GM18861 (cell line): ENCODE measurements at regions not wholly inside any gene's neighbourhood (a gene's known extent, or its start where the extent isn't known, plus 50 kb on each side); places are given as distances from the start of the nearest gene placed in this dataset.

ENCODE experiments used
- ATAC-seq: cut with Tn5 transposase; IDR thresholded peaks from one replicate; pipeline ENCODE4 v1.9.1; 2021; ENCODE audit not compliant: unreplicated experiment

- no peak for ATAC-seq
These were observed 197.8 kb downstream of the FSCB start for GRCh38 chr14:44309331-44309730.

- ATAC-seq = no peak
These were observed 206.2 kb downstream of the FSCB start for GRCh38 chr14:44300916-44301315.

DNA sequence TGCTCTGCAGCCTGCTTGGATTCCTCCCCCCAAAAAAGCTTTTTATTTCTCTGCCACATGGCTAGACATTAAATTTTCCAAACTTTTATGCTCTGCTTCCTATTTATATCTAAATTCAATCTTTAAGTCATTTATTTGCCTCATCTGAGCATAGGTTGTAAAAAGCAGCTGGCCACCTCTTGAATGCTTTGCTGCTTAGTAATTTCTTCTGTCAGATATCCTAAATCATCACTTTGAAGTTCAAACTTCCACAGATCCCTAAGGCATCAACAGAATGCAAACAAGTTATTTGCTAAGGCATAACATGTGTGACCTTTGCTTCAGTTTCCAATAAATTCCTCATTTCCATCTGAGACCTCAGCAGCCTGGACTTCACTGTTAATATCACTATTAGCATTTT lies 209.6 kb downstream of the FSCB start:
- ATAC-seq = no peak

- no peak for ATAC-seq
These were observed 215.6 kb downstream of the FSCB start for GRCh38 chr14:44291366-44291915.

DNA sequence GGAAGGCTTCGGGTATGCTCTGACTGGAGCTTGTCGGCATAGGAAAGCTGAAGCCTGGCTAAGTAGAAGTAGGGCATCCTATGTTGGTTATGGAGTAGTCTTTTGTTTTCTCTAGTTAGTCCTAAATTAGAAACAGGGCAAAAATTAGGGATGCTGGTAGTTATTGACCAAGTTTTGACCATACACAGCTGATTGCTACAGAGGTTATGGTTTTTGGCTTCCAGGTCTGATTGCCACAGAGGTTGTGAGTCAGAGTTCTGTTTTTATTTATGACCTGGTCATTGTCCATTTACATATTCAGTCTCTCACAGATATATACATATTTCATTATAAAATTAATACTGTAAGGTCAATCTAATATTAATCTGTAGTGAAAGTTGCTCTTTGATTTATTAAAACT lies 219.2 kb downstream of the FSCB start:
- ATAC-seq = no peak

DNA sequence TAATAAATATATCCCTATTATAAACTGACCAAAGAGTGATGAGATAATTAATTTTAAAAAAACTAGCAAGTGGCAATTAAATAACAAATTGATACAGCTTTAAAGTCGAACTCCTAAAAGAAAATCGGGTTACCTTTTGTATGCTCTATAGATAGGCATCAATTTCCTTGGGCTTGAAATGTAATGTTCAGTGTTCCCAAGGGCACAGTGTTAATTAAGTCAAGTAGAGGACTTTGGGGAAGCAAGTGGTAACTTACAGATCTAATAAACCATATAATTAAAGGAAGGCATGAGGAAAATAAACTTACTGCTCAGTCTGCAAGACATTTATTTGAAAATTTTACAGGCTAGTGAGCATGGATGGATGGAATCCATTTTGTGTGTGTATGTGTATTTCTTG lies 220.9 kb downstream of the FSCB start:
- ATAC-seq = no peak

- no peak for ATAC-seq
These were observed 223.2 kb downstream of the FSCB start for GRCh38 chr14:44283836-44284235.

DNA sequence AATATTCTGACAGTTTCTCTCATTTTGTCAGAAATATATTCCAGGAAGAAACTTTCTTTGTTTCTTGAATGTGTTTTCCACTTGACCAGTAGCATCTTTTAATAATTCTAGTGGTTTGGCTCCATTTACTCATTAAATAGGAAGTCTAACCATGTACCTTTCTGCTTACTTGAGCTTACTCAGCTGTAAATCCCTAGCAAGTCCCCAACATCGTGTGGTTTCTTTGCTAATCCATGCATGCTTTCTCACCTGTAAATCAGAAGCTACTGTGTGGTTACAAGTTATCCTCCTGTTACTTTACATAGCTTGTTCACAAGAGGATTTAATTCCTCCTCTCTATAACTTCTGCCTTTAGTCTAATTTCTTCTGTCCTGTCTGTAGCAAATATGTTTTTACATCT lies 227.7 kb downstream of the FSCB start:
- peak; percentile 91 for ATAC-seq

DNA sequence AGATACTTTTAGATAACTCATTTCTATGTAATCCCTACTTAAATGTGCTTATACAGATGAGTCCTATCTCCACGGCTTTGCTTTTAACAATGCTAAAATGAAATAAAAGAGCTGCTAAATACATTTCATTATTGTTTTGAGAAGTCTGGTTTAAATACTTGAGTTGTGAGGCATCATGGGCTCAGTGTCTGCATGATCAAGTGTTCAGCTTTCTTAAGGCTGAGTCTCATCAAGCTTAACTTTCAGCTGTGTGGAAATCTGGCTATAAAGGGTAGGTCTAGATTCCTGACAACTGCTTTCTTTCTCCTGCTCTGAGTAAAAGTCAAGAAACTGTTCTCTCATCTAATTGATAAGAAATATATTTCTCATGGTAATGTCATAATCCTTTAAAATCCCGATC lies 235.4 kb downstream of the FSCB start:
- no peak for ATAC-seq

DNA sequence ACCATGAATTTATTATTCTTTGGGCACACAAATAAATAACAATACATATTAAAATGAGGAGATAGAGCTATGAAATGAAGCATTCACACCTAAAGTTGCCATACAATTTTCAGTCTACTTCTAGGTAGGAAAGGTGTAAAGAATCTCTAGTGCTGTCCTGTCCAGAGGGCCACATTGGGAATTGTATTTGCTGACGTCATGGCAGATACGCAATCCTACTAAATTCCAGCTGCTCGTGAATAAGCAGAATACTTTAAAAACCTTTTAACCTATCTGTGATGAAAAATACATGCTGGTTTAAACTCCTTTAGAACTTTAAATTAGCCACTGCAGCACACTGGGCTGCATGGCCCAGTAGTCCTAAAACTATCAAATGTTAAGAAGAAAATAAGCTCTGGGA lies 236.1 kb downstream of the FSCB start:
- no peak for ATAC-seq

- no peak for ATAC-seq
These were observed 241.8 kb downstream of the FSCB start for GRCh38 chr14:44265246-44265645.

DNA sequence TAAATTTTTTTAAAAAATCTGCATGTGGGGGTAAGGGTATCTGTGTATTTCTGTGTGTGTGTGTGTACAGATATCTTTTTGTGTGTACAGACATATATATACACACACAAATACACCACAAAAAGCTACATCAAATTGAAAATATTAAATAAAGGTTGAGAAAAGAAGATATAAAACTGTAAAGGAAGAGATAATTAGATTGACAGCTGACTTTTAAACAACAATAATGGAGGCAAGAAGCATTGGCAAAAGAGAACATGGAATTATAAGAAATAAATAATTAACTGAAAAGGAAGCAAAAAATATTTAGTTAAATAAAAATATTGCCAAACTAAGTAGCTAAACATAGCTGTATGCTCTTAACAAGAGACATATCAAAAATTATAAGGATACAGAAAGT lies 291.4 kb downstream of the FSCB start:
- no peak for ATAC-seq

- peak; percentile 86 for ATAC-seq
These were observed 295.4 kb downstream of the FSCB start for GRCh38 chr14:44211718-44212117.

- ATAC-seq = no peak
These were observed 302.8 kb downstream of the FSCB start for GRCh38 chr14:44204061-44204835.

DNA sequence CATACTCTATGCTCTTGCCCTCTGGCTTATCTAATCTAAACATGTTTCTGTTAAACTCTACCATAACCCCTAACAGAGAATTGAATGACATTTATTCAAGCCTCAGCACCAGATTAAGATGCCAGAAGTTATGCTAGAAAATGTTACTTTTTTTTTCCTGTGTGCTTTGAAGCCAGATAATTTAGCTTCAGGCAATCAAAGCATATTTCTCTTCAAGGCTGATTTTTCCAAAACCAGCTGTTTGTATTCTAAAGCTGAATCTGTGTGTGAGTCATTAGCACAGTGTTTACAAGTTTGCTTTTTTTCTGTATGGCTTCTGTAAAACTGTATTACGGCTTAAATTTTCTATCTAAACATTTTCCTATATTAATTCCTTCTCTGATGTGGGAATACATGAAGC lies 326.1 kb downstream of the FSCB start:
- ATAC-seq = no peak

DNA sequence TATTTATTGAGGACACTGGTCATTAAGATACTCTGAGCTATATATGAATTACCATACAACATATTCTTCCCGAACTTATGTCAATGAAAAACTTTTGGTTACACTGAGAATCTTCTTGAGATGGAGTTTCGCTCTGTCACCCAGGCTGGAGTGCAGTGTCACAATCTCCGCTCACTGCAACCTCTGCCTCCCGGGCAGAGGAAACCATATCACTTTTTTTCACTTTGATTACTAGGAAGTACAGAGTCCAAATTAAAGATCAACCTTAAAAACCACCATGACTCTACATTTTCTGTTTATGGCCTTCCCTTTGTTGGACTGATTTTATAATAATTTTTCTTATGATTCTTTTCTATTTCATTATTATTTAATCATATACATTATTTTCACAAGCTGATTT lies 336.5 kb downstream of the FSCB start:
- ATAC-seq = no peak

- ATAC-seq = no peak
These were observed 337.0 kb downstream of the FSCB start for GRCh38 chr14:44170101-44170500.

GRCh38 chr14:44168566-44168965 lies 338.5 kb downstream of the FSCB start:
- ATAC-seq = no peak

DNA sequence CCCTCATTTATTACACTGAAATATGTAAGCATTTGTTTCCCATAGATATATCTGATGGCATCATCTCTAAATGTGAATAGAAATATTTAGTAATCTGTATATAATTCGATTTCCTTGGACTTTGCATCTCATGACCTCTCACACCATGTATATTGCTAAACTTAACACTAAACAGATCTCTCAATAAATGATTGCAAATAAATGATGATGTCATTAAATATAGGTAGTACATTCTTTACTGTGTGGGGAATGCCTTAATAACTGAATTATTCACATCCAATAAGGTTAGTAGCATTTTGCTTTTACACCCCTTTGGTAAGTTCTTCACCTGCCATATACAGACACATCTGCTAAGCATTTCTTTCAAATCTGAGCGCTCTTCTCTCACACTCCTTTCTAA lies 340.5 kb downstream of the FSCB start:
- no peak for ATAC-seq

- no peak for ATAC-seq
These were observed 341.1 kb downstream of the FSCB start for GRCh38 chr14:44165936-44166335.

DNA sequence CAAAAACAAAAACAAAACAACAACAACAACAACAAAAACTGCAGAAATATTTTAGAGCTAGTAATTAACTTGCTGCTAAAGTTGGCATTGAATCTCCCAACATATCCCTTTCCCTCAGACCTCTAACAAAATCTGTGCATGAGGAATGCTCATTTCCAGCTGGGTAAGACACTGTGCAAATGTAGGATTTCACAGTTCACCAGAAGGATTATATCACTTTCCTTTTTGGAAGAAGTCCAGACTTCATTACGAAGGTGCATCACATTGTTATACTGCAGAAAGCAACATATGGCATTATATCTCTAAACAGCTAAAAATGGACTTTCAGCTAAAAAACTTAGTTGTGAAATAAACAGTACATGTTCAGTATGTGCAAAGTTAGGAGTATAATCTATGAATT lies 341.8 kb downstream of the FSCB start:
- ATAC-seq = no peak

DNA sequence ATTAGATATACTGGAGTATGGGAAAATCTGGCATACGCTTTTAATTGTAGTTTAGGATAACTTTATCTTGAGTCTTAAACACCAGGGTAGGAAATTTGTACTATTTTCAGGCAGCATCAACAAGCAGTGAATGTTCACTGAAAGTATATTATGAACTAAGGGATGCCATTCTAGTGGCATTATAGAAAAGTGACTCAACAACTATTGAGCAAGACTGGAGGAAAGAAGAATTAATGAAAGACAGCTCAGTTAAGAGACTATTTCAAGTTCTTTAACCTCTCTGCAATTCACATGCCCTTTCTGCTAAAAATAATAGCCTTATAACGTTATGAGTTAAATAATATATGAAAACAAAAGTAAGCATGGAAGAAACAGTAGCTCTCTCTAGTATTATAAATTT lies 343.1 kb downstream of the FSCB start:
- ATAC-seq = no peak

GRCh38 chr14:44162197-44162596 lies 344.9 kb downstream of the FSCB start:
- ATAC-seq = no peak
